HCT116 (cell line): ENCODE measurements at regions not wholly inside any gene's neighbourhood (a gene's known extent, or its start where the extent isn't known, plus 50 kb on each side); places are given as distances from the start of the nearest gene placed in this dataset.

Source experiments
- ATAC-seq: fragments of 200-7000 bp; cut with Tn5 transposase; 2 replicates; pipeline ENCODE4 v1.9.1; 2020; ENCODE audit warnings: mild to moderate bottlenecking, moderate library complexity
- BruUV-seq: library from RNA; stranded (reverse); fragments of 400-500 nt; replicated peaks from 2 replicates; lab custom pipeline; 2021; lab: Mats Ljungman, UMichigan
- CTCF ChIA-PET: fragments of 300-600 bp; sonication (Branson Sonifier 250); formaldehyde crosslinking; loops from one replicate; lab custom pipeline; 2021; ENCODE audit warnings: antibody characterized with exemption; lab: Charles Lee
- POLR2A ChIA-PET: fragments of 300-600, 350-600 bp; sonication (Branson Sonifier 250); formaldehyde crosslinking; loops from one replicate; lab custom pipeline; 2021; ENCODE audit warnings: antibody characterized with exemption; lab: Charles Lee
- RAD21 ChIA-PET, 2 experiments: fragments of 300-600 bp; sonication (Branson Sonifier 250); formaldehyde crosslinking; loops; one replicate each; lab custom pipeline; 2023; ENCODE audit warnings: low total read pairs in 2 of 2; ENCODE audit not compliant: uncharacterized antibody in 2 of 2, unreplicated experiment in 2 of 2, low non-redundant PET in 1 of 2; lab: Charles Lee
- DNase-seq: peaks from one replicate; pipeline ENCODE4 v3.0.0-alpha.2; 2010; ENCODE audit warnings: low read depth, low spot score
- H2AFZ ChIP-seq: fragments of 200-600 bp; shearing (Covaris generic), sonication (generic); 2 replicates; pipeline ENCODE4 v1.6.1; 2017; ENCODE audit warnings: low read depth, mixed run types, mixed read lengths, antibody characterized with exemption, low read length; ENCODE audit not compliant: poor library complexity, severe bottlenecking
- H3K27ac ChIP-seq: 2 replicates; pipeline ENCODE4 v1.5.1; 2012; ENCODE audit warnings: low read depth, low read length
- H3K27me3 ChIP-seq: fragments of 200-600 bp; sonication (generic); 2 replicates; pipeline ENCODE4 v1.6.1; 2016; ENCODE audit warnings: mixed run types, low read length, mixed read lengths; ENCODE audit not compliant: insufficient read depth
- H3K36me3 ChIP-seq, 2 experiments: fragments of 200-500 bp in 1 of 2; fragments of 200-600 bp in 1 of 2; sonication (Bioruptor generic) in 1 of 2; sonication (generic) in 1 of 2; 2 replicates each; pipeline versions ENCODE4 v1.5.1 to v1.6.1; 2014 to 2016; ENCODE audit warnings: low read length in 2 of 2, inconsistent platforms in 1 of 2, mixed read lengths in 1 of 2, mixed run types in 1 of 2; ENCODE audit not compliant: insufficient read depth in 2 of 2, control insufficient read depth in 1 of 2
- H3K4me1 ChIP-seq, 2 experiments: fragments of 200-600 bp in 1 of 2; sonication (generic) in 1 of 2; 2 replicates each; pipeline versions ENCODE4 v1.5.1 to v1.6.1; 2012 to 2017; ENCODE audit warnings: low read length in 2 of 2, inconsistent platforms in 1 of 2, mild to moderate bottlenecking in 1 of 2, mixed read lengths in 1 of 2, mixed run types in 1 of 2, moderate library complexity in 1 of 2; ENCODE audit not compliant: insufficient read depth in 2 of 2, control insufficient read depth in 1 of 2
- H3K4me2 ChIP-seq: fragments of 200-600 bp; sonication (generic); 2 replicates; pipeline ENCODE4 v1.6.1; 2017; ENCODE audit warnings: mixed run types, low read length, mixed read lengths
- H3K4me3 ChIP-seq, 2 experiments: fragments of 200-600 bp in 1 of 2; sonication (generic) in 1 of 2; replicated peaks in 1 of 2; 2 replicates each; pipeline ENCODE4 v1.5.1; 2011 to 2016; ENCODE audit warnings: low read length in 2 of 2, control low read depth in 1 of 2, low read depth in 1 of 2, mild to moderate bottlenecking in 1 of 2, mixed read lengths in 1 of 2, mixed run types in 1 of 2
- H3K79me2 ChIP-seq: fragments of 200-600 bp; sonication (generic); 2 replicates; pipeline ENCODE4 v1.6.1; 2017; ENCODE audit warnings: mild to moderate bottlenecking, mixed run types, low read length, moderate library complexity, mixed read lengths; ENCODE audit not compliant: insufficient read depth
- H3K9ac ChIP-seq: fragments of 200-600 bp; sonication (generic); 2 replicates; pipeline ENCODE4 v1.6.1; 2016; ENCODE audit warnings: low read length, mixed read lengths
- H3K9me2 ChIP-seq: fragments of 200-600 bp; sonication (generic), shearing (Covaris generic); 2 replicates; pipeline ENCODE4 v1.6.1; 2017; ENCODE audit warnings: mixed run types, mild to moderate bottlenecking, moderate library complexity; ENCODE audit not compliant: insufficient read depth
- H3K9me3 ChIP-seq, 2 experiments: fragments of 200-500 bp in 1 of 2; fragments of 200-600 bp in 1 of 2; sonication (Bioruptor generic) in 1 of 2; sonication (generic) in 1 of 2; 2 replicates each; pipeline ENCODE4 v1.6.1; 2014 to 2017; ENCODE audit warnings: low read length in 2 of 2, mixed read lengths in 2 of 2, inconsistent platforms in 1 of 2, low read depth in 1 of 2, mild to moderate bottlenecking in 1 of 2, mixed run types in 1 of 2, moderate library complexity in 1 of 2; ENCODE audit not compliant: control insufficient read depth in 1 of 2, insufficient read depth in 1 of 2
- H4K20me1 ChIP-seq: fragments of 200-600 bp; sonication (generic), shearing (Covaris generic); 2 replicates; pipeline ENCODE4 v1.6.1; 2017; ENCODE audit warnings: mixed run types, mild to moderate bottlenecking, moderate library complexity; ENCODE audit not compliant: insufficient read depth
- CEBPB ChIP-seq: IDR thresholded peaks from 2 replicates; pipeline ENCODE4 v1.6.1; 2012; ENCODE audit warnings: low read depth
- ELF1 ChIP-seq: IDR thresholded peaks from 2 replicates; pipeline ENCODE4 v1.6.1; 2012; ENCODE audit warnings: low read depth, borderline replicate concordance
- EZH2 ChIP-seq: fragments of 200-600 bp; sonication (generic); IDR thresholded peaks from 2 replicates; pipeline ENCODE4 v1.6.1; 2017; ENCODE audit warnings: antibody characterized with exemption, mixed run types
- FOSL1 ChIP-seq: IDR thresholded peaks from 2 replicates; pipeline ENCODE4 v1.6.1; 2012; ENCODE audit warnings: low read depth
- JUND ChIP-seq: IDR thresholded peaks from 2 replicates; pipeline ENCODE4 v1.6.1; 2012
- POLR2A ChIP-seq: IDR thresholded peaks from 2 replicates; pipeline ENCODE4 v1.7.0; 2011; ENCODE audit warnings: borderline replicate concordance; ENCODE audit not compliant: insufficient read depth, insufficient read length; ENCODE audit errors: extremely low read depth
- RAD21 ChIP-seq: IDR thresholded peaks from 2 replicates; pipeline ENCODE4 v1.6.1; 2012; ENCODE audit warnings: low read depth, mild to moderate bottlenecking
- SRF ChIP-seq: IDR thresholded peaks from 2 replicates; pipeline ENCODE4 v1.6.1; 2012; ENCODE audit warnings: low read depth
- TCF7L2 ChIP-seq: IDR thresholded peaks from 2 replicates; pipeline ENCODE4 v1.7.0; 2011; ENCODE audit warnings: borderline replicate concordance, inconsistent platforms; ENCODE audit not compliant: insufficient read depth, insufficient read length; ENCODE audit errors: extremely low read depth
- ZFX ChIP-seq: fragments of 450-650 bp; IDR thresholded peaks from 2 replicates; pipeline ENCODE4 v1.6.1; 2017
- intact Hi-C: fragments of 100-400 bp; cut with micrococcal nuclease; formaldehyde crosslinking; loops from 2 replicates; pipeline ENCODE4 v1.10.0; 2022
- TF ChIP-seq, protein P1 (sequence below): IDR thresholded peaks from 2 replicates; pipeline ENCODE4 v1.6.1; 2012
- TF ChIP-seq, protein P2 (sequence below): IDR thresholded peaks from 2 replicates; pipeline ENCODE4 v1.6.1; 2012

DNA sequence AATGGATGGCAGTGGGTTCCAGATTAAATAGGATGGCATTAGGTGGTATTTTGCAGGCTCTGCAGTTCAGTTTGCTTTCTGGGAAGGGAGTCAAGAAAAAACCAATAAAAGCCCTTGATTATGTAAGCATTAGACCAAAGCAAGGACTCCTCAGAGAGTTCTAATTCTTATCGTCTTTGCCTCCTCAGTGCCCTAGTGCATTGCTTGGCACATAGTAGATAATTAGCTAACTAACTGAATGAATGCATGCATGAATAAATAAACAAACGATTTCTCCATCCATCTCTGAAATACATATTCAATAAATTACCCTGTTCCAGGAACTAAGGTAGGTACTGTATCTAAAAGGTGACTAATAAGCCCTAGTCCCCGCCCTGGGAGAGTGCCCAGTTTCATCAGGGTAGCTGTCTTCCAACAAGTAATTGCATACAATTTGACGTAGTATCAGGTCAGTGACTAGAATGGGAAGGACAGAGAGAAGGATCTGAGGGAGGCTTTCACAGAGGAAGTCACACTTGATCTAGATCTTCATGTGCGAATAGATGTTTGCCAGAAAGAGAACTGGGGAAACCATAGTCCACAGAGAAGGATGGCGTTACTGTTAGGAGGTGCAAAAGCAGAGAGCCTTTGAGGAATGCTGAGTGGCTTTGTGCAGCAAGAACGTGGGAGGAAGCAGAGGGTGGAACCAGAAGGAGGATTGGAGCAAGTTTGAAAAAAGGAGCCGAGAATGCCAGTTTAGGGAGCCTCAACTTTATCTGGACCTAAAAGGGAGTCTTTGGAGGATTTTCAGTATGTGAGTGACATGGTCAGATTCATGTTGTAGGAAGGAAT is 111.4 kb downstream of the TBX19 start (continued):
- TF ChIP-seq POLR2A (no peak), TCF7L2 (no peak)
- TF ChIP-seq, protein P1, sequence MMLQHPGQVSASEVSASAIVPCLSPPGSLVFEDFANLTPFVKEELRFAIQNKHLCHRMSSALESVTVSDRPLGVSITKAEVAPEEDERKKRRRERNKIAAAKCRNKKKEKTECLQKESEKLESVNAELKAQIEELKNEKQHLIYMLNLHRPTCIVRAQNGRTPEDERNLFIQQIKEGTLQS = no peak

DNA sequence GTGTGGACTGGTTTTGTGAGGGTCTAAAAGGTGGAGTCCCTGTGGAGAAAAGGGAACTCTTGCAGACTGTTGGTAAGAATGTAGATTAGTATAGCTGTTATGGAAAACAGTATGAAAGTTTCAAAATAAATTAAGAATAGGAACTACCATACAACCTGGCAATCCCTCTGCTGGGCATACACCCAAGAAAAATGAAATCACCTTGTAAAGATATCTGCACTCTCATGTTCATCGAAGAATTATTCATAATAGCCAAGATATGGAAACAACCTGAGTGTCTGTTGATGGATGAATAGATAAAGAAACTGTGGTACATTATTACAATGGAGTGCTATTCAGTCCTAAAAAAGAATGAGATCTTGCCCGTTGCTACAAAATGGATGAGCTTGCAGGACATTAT is 109.6 kb downstream of the TBX19 start:
- ATAC-seq = no peak
- CTCF ChIA-PET = interaction anchor here (1.9 kb wide), 1 partner anchor 48 kb away, joined by 8 read pairs; no protein-coding TSS in a partner anchor
- no peaks in the 10 kb centered on the region for H3K36me3 ChIP-seq
- no peaks in the 10 kb centered on the region for H3K9me2 ChIP-seq
- H3K79me2 ChIP-seq = no peaks in the 10 kb centered on the region
- H3K4me2 ChIP-seq = no peak overlapping the region
- intact Hi-C loops = no loop called here
- H3K4me3 ChIP-seq = no peak overlapping the region
- DNase-seq = no peak
- H3K27me3 ChIP-seq = no peaks in the 10 kb centered on the region
- POLR2A ChIA-PET = interaction anchor here (0.7 kb wide), 1 partner anchor 16 kb away, joined by 4 read pairs; no protein-coding TSS in a partner anchor
- no peak overlapping the region for H2AFZ ChIP-seq
- H3K9me3 ChIP-seq = no peaks in the 10 kb centered on the region
- no peak overlapping the region for H3K9ac ChIP-seq
- peaks cover 45 to 49% of the 10 kb centered on the region in 2 experiments for H3K4me1 ChIP-seq
- no TSS peak for BruUV-seq
- H3K27ac ChIP-seq = peak overlapping the region; percentile 33; the same call in 1 of the 2 replicates
- RAD21 ChIA-PET = no interaction called here
- no peaks in the 10 kb centered on the region for H4K20me1 ChIP-seq
- TF ChIP-seq POLR2A (no peak), EZH2 (no peak), JUND (no peak), TCF7L2 (no peak), ELF1 (no peak), RAD21 (no peak), ZFX (no peak), SRF (no peak), CEBPB (no peak), FOSL1 (no peak)
- TF ChIP-seq, protein P2, sequence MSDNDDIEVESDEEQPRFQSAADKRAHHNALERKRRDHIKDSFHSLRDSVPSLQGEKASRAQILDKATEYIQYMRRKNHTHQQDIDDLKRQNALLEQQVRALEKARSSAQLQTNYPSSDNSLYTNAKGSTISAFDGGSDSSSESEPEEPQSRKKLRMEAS = no peak
